ENCODE measurements at regions not wholly inside any gene's neighbourhood (a gene's known extent, or its start where the extent isn't known, plus 50 kb on each side); places are given as distances from the start of the nearest gene placed in this dataset.
"Not testable (repeated sequence)": the region's sequence is repeated elsewhere in the genome, so short reads cannot be mapped to it uniquely, and the experiment has no call there.

DNA sequence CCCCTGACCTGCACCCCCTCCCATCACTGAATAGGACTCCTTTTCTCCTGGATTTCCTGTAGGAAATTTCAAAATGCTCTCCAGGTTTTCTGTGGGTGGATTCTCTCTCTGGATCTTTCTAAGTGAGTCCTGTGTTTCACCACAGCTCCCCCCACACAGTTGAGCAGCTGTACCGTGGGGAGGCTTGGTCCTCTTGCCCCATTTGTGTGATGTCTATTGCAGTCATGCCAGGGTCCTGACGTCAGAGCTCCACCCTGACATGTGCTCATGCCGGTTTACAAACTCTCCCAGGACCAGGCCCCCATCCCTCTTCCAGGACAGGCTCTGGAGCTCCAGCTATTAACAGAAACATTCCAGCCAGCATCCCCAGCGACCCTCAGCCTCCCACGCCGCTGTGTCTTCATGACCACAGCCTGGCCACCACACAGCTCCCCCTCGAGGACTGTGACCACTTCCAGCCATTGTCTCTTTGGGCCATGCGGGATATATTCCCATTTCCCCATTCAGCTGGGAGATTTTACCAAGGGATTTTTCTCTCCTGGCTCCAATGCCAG lies 185.3 kb downstream of the LMLN start:
- H3K36me3 ChIP-seq; intact Hi-C loops (cut with DNase I; ENCODE audit: low total_unique reads); H3K27me3 ChIP-seq (replicated peaks in 1 of 7); H3K4me1 ChIP-seq; H3K27ac ChIP-seq; H3K4me3 ChIP-seq; H3K9me3 ChIP-seq; DNase-seq: not testable (repeated sequence)
- 38 to 73% (median 42%) methylated on average over 3 to 4 of the region's 8 CpGs for WGBS, 5 donors

DNA sequence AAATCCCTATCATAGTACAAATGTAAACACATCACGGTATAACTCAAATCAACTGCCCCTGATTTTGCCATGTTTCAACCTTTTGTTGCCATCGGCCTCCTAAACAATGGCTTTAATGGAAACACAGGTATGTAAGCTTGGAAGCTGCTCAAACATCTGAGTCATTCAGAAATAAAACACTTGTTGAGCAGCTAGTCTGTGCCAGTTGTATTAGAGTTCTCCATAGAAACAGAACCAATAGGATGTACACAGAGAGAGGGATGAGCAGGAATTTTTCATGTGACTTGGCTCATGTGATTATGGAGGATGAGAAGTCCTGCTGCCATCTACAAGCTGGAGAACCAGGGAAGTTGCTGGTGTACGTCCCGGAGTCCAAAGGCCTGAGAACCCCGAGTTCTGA lies 186.1 kb downstream of the LMLN start:
- H3K27ac ChIP-seq; H3K4me3 ChIP-seq; H3K27me3 ChIP-seq (replicated peaks in 1 of 7); H3K4me1 ChIP-seq; H3K9me3 ChIP-seq; DNase-seq; H3K36me3 ChIP-seq; intact Hi-C loops (cut with DNase I; ENCODE audit: low total_unique reads): not testable (repeated sequence)
- 80 to 92% (median 84%) methylated on average over 3 to 4 of the region's 5 CpGs for WGBS, 5 donors

DNA sequence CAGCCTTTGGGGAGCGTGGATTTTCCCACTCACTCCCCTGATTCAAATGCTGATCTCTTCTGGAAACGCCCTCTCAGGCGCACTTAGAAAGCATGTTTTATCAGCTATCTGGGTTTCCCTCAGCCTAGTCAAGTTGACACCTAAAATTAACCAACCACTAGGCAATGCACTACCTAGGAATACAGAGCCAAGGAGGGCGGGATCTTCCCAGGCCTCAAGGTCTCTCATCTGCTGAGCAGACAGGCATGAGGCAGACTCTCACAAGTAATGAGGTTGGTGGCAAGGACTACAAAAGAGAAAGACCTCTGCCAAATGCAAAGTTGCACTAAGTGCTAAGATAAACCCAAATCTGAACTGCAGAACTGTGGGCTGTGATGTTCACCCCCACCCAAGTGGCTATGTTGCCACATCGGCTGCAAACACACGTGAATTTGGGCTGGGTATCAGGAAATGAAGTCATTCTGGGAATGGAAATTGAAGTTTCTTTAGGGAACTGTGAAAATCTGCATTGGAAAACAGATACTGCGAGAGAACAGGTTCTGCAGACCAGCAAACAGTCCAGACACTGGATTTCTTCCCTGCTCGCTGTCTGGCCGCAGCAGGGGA lies 186.6 kb downstream of the LMLN start:
- DNase-seq; H3K27ac ChIP-seq; intact Hi-C loops (cut with DNase I; ENCODE audit: low total_unique reads); H3K27me3 ChIP-seq (replicated peaks in 1 of 7); H3K4me1 ChIP-seq; H3K4me3 ChIP-seq; H3K36me3 ChIP-seq; H3K9me3 ChIP-seq: not testable (repeated sequence)
- 68 to 84% (median 74%) methylated on average over 7 to 8 of the region's 9 CpGs for WGBS, 5 donors

DNA sequence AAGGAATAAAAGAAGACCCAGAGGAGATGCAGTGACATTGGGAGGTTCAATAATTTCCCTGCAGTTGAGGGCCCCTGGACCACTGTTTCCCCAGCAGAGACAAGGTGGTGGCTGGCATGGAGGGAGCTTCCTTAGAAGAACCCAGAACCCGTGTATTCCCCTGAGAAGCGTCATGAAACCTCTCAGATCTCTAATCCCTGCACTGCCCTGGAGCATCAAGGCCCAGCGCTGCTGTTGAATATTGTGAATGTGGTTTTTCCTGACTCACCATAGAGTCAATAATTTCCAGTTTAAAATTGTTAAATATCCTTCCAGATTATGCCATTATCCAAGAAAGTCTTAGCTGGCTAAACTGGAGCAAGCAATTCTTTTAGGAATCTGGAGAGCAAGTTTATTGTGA lies 187.2 kb downstream of the LMLN start:
- H3K36me3 ChIP-seq; H3K27ac ChIP-seq; H3K4me1 ChIP-seq; H3K4me3 ChIP-seq; H3K27me3 ChIP-seq (replicated peaks in 1 of 7); intact Hi-C loops (cut with DNase I; ENCODE audit: low total_unique reads); H3K9me3 ChIP-seq; DNase-seq: not testable (repeated sequence)
- 84 to 100% (median 85%) methylated on average over 1 to 3 of the region's 3 CpGs for WGBS, 5 donors

DNA sequence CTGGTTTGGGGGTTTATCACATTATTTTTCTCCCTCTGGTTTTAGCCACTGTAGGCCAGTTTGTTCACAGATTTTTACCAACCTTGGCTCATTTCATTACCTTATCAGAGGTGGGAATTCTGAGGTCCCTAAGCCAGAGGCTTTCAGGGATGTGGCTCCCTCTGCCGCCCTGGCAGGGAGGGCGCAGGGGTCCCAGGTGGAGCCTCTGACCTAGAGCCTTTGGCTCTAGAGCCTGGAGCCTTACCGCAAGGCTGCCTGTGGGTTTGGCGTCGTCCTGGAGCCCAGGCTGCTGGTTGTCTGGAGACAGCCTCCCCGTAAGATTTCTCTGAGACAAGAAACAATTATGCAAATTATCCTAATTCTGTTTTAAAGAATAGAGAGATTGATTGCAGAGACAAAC lies 188.0 kb downstream of the LMLN start:
- H3K4me3 ChIP-seq; H3K27me3 ChIP-seq (replicated peaks in 1 of 7); H3K9me3 ChIP-seq; H3K27ac ChIP-seq; H3K4me1 ChIP-seq; H3K36me3 ChIP-seq; intact Hi-C loops (cut with DNase I; ENCODE audit: low total_unique reads): not testable (repeated sequence)
- 58 to 87% (median 69%) methylated on average over 3 to 6 of the region's 6 CpGs for WGBS, 5 donors
- DNase-seq: peak; percentile 53

DNA sequence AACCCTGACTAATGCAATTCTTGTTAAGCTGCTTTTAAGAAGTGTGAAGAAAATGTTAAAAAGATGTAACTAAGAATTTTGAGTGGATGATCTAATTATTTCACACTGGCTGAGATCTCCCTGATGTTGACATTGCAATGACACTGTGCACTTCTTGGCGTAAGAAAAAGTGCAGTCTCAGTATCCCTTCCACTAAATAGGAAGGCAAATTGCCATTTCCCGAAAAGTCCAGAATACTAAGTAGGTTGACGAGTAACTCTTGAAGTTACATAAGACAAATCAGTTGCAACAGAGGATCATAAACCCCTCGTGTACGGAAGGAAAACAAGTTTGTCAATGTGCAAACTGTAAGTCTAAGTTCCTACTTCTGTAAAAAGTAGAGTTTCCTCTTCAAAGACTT lies 189.9 kb downstream of the LMLN start:
- H3K4me1 ChIP-seq; intact Hi-C loops (cut with DNase I; ENCODE audit: low total_unique reads); H3K4me3 ChIP-seq; DNase-seq; H3K27me3 ChIP-seq (replicated peaks in 1 of 7); H3K36me3 ChIP-seq; H3K9me3 ChIP-seq: not testable (repeated sequence)
- peak overlapping the region in 6 of 8 donors; percentile 54 to 87 (median 82) for H3K27ac ChIP-seq
- 30 to 53% (median 37%) methylated on average over 5 of the region's 5 CpGs for WGBS, 5 donors
- peak in 1 of 3 donors; percentile 35 for TF ChIP-seq POLR2AphosphoS5 (IDR thresholded peaks at IDR 0.05)

DNA sequence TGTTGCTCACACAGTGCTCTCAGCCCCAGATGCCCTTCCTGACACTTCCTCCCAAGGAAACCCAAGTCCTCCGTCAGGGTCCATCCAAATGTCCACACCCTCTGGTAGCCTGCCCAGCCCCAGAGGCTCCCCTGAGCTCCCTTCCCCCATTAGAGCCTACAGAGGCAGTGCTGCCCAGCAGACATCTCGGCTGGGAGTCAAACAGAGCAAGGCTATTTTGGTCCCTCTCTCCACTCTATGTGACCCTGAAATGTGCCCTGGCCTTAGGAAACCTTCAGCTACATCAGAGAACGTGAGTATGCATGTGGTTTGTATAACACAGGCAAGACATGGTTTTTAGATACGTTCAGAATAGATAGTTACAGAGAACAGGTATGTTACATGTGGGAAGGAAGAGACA lies 191.8 kb downstream of the LMLN start:
- H3K9me3 ChIP-seq; H3K27me3 ChIP-seq (replicated peaks in 1 of 7); intact Hi-C loops (cut with DNase I; ENCODE audit: low total_unique reads); H3K4me3 ChIP-seq; H3K36me3 ChIP-seq; H3K4me1 ChIP-seq: not testable (repeated sequence)
- peak; percentile 51 for DNase-seq
- WGBS, 5 donors: 26 to 47% (median 28%) methylated on average over 3 to 4 of the region's 4 CpGs
- peak overlapping the region in 5 of 8 donors; percentile 25 to 87 (median 82) for H3K27ac ChIP-seq

DNA sequence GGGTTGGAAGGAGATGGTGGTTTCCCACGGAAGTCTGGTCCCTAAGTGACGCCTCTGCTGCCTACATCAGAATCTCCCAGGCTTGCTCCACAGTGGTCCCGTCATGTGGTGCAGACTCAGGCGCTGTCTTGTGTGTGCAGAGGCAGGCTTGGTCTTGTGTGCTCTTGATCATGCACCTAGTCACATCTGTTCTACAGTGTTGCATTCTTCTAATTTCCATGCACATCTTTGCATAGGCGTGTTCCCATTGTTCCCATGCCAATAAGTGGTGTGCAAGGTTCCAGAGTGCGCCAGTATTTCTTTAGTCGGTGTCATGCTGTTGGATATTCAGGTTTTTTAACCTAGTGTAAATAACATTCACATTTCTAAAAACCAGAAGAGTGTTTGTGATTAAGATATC lies 195.8 kb downstream of the LMLN start:
- H3K27ac ChIP-seq; H3K36me3 ChIP-seq; H3K4me3 ChIP-seq; H3K9me3 ChIP-seq; intact Hi-C loops (cut with DNase I; ENCODE audit: low total_unique reads); DNase-seq; H3K27me3 ChIP-seq (replicated peaks in 1 of 7); H3K4me1 ChIP-seq: not testable (repeated sequence)
- WGBS, 5 donors: 90 to 100% (median 93%) methylated on average over 2 of the region's 7 CpGs; no CpG with 5 or more reads in 1 of the 5 donors

All from spleen (tissue), 11 donors.